Esophagus squamous epithelium (tissue), 5 donors: ENCODE measurements at regions not wholly inside any gene's neighbourhood (a gene's known extent, or its start where the extent isn't known, plus 50 kb on each side); places are given as distances from the start of the nearest gene placed in this dataset.

ENCODE experiments used
- DNase-seq: peaks from one replicate; lab custom pipeline; 2025; lab: John Stamatoyannopoulos, UW
- H3K27ac ChIP-seq, 4 donors: fragments of 200-600 bp; sonication (generic); one replicate each; pipeline ENCODE4 v1.5.1; 2016 to 2019; ENCODE audit warnings: mild to moderate bottlenecking in 1 of 4
- H3K27me3 ChIP-seq, 4 donors: fragments of 200-600 bp; sonication (generic); 1 replicate in 3 of 4; 2 replicates in 1 of 4; pipeline versions ENCODE4 v1.5.1 to v1.6.0; 2017 to 2021; ENCODE audit warnings: antibody characterized with exemption in 1 of 4
- H3K36me3 ChIP-seq, 3 donors: fragments of 200-600 bp; sonication (generic); one replicate each; pipeline ENCODE4 v1.5.1; 2016 to 2019
- H3K4me1 ChIP-seq, 3 donors: fragments of 200-600 bp; sonication (generic); one replicate each; pipeline ENCODE4 v1.5.1; 2017 to 2019
- H3K4me3 ChIP-seq, 4 donors: fragments of 200-600 bp; sonication (generic); 1 replicate in 3 of 4; 2 replicates in 1 of 4; pipeline ENCODE4 v1.5.1; 2016 to 2019; ENCODE audit warnings: mild to moderate bottlenecking in 2 of 4, moderate library complexity in 1 of 4
- H3K9me3 ChIP-seq, 3 donors: fragments of 200-600 bp; sonication (generic); one replicate each; pipeline ENCODE4 v1.5.1; 2016 to 2019
- POLR2A ChIP-seq, 4 donors: fragments of 450-650 bp; IDR thresholded peaks; one replicate each; pipeline ENCODE4 v1.6.1; 2017; ENCODE audit warnings: antibody characterized with exemption in 4 of 4, mild to moderate bottlenecking in 4 of 4, moderate library complexity in 3 of 4
- WGBS, 2 donors: methylation state at CpG; one replicate each; pipeline ENCODE4 v1.1.5; 2018; 5-methylcytosine and 5-hydroxymethylcytosine counted together
- intact Hi-C: fragments of 100-400 bp; cut with DNase I; formaldehyde crosslinking; loops from one replicate; pipeline ENCODE4 v1.15.0; 2022
- TF ChIP-seq, protein P1 (sequence below), 6 experiments: fragments of 450-650 bp in 4 of 6; fragments of 200-600 bp in 2 of 6; sonication (generic) in 2 of 6; IDR thresholded peaks; one replicate each; pipeline ENCODE4 v1.5.1; 2016 to 2019; ENCODE audit warnings: antibody characterized with exemption in 6 of 6, mild to moderate bottlenecking in 4 of 6, moderate library complexity in 4 of 6
- donor health status: DM: yes; HTN: yes; CAD: no.

DNA sequence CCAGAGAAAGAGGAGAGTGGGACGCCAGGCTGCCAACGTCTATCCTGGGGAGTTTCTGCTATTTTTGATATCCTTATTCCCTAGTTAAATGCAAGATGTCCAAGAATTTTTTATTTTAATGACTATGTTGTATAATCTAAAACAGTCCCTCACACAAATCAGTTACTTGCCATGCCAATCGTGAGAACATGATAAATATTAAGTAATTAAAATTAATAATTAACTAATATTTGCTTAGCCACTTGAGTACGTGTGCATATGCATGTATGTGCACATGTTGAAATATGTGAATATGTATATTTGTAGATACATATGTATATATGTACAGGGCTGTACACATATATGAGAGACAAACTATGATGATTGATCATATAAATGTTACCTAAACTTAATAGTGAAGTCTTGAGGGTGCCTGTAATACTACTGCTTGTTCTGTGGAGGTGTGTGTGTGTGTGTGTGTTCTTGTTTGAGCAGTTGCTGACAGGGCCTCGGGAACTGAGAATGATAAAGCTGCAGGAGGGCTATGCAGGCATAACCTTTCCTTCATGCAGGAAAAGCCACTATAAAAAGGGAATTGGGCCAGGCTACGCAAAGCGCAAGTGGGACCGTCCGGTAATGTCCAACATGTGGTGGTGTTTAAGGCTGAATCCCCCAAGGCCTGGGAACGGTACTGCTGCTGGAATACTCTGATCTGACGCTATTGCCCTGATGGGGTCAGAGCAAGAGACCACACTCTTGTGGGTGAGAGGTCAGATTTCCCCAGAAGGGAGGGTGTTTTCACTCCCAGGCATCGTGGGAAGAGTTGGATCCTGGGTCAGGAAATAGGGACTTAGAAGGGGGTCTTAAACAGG lies 148.3 kb upstream of the TBX18 start:
- Histone ChIP-seq H3K27ac (no peak overlapping the region), H3K4me3 (no peak overlapping the region), H3K27me3 (no peaks in the 10 kb centered on the region), H3K4me1 (no peaks in the 10 kb centered on the region), H3K36me3 (no peaks in the 10 kb centered on the region), H3K9me3 (no peaks in the 10 kb centered on the region)
- TF ChIP-seq, protein P1, sequence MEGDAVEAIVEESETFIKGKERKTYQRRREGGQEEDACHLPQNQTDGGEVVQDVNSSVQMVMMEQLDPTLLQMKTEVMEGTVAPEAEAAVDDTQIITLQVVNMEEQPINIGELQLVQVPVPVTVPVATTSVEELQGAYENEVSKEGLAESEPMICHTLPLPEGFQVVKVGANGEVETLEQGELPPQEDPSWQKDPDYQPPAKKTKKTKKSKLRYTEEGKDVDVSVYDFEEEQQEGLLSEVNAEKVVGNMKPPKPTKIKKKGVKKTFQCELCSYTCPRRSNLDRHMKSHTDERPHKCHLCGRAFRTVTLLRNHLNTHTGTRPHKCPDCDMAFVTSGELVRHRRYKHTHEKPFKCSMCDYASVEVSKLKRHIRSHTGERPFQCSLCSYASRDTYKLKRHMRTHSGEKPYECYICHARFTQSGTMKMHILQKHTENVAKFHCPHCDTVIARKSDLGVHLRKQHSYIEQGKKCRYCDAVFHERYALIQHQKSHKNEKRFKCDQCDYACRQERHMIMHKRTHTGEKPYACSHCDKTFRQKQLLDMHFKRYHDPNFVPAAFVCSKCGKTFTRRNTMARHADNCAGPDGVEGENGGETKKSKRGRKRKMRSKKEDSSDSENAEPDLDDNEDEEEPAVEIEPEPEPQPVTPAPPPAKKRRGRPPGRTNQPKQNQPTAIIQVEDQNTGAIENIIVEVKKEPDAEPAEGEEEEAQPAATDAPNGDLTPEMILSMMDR (IDR thresholded peaks at IDR 0.05), result no peak
- no peak for TF ChIP-seq POLR2A (IDR thresholded peaks at IDR 0.05)
- WGBS, 2 donors, result 39 to 54% methylated on average over 6 to 12 of the region's 12 CpGs
- DNase-seq, result no peak
- intact Hi-C loops, result no loop called here

DNA sequence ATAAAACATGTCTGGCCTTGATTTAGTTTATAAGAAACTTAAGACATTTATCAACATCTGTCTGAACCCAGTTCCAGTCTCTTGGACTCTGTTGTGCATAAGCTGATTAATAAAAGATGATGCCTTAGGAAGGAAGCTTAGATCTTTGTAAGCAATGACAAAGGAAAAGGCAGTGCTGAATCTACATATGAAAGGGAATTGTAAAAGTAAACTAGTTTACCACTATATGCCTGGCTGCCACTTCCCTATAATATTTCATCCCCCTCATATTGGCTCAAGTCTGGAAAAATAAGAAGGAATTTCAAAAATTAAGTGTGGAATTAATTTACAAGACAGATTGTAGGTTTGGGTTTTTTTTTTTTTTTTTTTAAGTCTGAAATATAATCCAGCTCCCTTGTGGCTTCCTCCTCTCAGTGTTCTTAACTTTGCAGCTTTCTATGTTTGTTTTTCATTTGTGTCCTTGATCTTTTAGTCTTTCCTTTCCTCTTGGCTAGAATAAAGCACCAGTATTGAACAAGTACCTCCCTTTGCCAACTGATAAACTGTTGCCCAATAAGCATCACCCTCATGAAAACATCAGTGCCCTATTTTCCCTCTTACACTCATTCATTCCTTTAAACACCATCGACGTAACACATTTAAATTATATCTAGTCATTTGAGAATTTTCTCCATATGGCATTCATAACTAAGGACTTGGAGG lies 146.7 kb upstream of the TBX18 start:
- TF ChIP-seq, protein P1 (IDR thresholded peaks at IDR 0.05), result no peak
- no peak for TF ChIP-seq POLR2A (IDR thresholded peaks at IDR 0.05)
- no peaks in the 10 kb centered on the region for H3K27me3 ChIP-seq
- no peak overlapping the region for H3K4me3 ChIP-seq
- WGBS, 2 donors, result 83 to 84% methylated on average over 2 of the region's 2 CpGs
- intact Hi-C loops, result no loop called here
- H3K9me3 ChIP-seq, result no peaks in the 10 kb centered on the region
- no peak for DNase-seq
- H3K4me1 ChIP-seq, result no peaks in the 10 kb centered on the region
- H3K27ac ChIP-seq, result no peak overlapping the region
- H3K36me3 ChIP-seq, result no peaks in the 10 kb centered on the region

DNA sequence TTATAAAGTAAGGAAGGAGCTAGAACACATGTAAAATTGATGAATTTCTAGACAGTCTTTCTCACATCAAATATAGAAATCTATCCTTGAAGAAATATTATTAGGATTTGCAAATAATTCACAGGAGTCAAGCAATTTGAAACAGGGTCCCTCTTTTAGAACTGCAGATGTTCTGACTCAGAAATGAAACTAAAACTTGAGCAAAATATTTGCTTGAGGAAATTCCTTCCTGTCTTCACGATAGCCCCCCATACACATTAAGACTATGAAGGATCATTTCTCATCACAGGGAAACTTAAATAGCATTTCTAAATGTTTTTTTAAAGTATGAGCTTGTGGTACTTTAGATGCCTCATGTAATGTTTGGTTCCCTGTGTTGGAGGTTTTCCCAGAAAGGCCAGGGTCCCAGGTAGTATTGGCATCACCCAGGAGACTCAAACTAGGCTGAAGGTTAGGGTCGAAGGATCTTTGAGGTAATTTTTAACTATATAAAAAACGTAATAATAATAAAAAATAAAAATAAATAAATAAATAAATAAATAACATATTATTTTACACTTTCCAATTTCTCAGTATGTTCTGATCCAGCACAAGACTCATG lies 144.0 kb upstream of the TBX18 start:
- WGBS, 2 donors, result 42 to 52% methylated on average over 3 of the region's 3 CpGs

DNA sequence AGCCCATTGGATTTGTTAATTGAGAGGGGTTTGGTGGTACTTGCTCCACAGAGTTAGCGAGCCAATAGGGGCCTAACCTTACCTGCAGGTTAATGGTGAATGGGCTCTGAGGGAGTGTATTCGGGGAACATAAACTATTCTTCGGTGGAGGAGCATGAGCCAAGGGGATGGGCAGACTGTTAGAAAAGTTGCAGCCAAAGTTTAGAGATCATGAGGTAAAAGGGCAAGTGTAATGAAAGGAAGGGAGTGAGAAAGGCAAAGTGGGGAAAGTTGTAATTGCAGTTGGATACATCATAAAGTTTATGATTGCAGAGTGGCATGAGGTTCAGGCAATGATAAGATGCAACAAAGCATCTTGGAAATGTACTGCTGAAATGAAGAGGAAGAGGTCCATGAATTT lies 142.1 kb upstream of the TBX18 start:
- intact Hi-C loops, result no loop called here
- no peak overlapping the region for H3K4me3 ChIP-seq
- H3K9me3 ChIP-seq, result no peaks in the 10 kb centered on the region
- H3K4me1 ChIP-seq, result no peaks in the 10 kb centered on the region
- no peak overlapping the region for H3K27ac ChIP-seq
- H3K36me3 ChIP-seq, result no peaks in the 10 kb centered on the region
- 81 to 87% methylated on average over 3 of the region's 3 CpGs for WGBS, 2 donors
- no peaks in the 10 kb centered on the region for H3K27me3 ChIP-seq
- no peak for TF ChIP-seq POLR2A (IDR thresholded peaks at IDR 0.05)
- TF ChIP-seq, protein P1 (IDR thresholded peaks at IDR 0.05), result no peak
- DNase-seq, result no peak

More for the DNA sequence above, 144.0 kb upstream of the TBX18 start:
- Histone ChIP-seq H3K27me3 (no peaks in the 10 kb centered on the region), H3K9me3 (no peaks in the 10 kb centered on the region), H3K36me3 (no peaks in the 10 kb centered on the region), H3K4me3 (no peak overlapping the region), H3K27ac (no peak overlapping the region), H3K4me1 (no peaks in the 10 kb centered on the region)
- no peak for DNase-seq
- intact Hi-C loops, result no loop called here
- no peak for TF ChIP-seq POLR2A (IDR thresholded peaks at IDR 0.05)
- TF ChIP-seq, protein P1 (IDR thresholded peaks at IDR 0.05), result no peak

DNA sequence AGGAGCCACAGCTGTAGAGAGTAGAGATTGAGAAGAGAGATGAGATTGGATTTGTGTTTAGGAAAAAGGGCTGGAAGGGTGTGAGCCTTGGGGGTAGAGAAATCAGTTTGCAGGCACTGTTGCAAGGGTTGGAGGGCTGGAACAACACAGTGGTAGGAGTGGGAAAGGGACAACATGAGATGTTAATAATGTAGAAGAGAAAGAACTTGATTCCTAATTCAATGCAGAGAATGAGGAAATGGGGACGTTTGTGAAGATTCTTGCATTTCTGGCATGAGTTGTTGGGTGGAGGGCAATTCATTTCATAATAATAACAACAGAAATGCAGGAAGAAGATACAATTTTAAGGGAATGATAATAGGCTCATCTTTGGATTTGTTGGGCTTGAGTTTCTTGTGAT lies 141.4 kb upstream of the TBX18 start:
- intact Hi-C loops, result no loop called here
- TF ChIP-seq, protein P1 (IDR thresholded peaks at IDR 0.05), result no peak
- TF ChIP-seq POLR2A (IDR thresholded peaks at IDR 0.05), result no peak
- no peak for DNase-seq
- Histone ChIP-seq H3K27me3 (no peaks in the 10 kb centered on the region), H3K9me3 (no peaks in the 10 kb centered on the region), H3K36me3 (no peaks in the 10 kb centered on the region), H3K27ac (no peak overlapping the region), H3K4me1 (no peaks in the 10 kb centered on the region), H3K4me3 (no peak overlapping the region)
- 14 to 16% methylated on average over 1 of the region's 1 CpG for WGBS, 2 donors
